Keratinocyte (primary cell): ENCODE measurements at regions not wholly inside any gene's neighbourhood (a gene's known extent, or its start where the extent isn't known, plus 50 kb on each side); places are given as distances from the start of the nearest gene placed in this dataset.

Source experiments
- DNase-seq: peaks from one replicate; pipeline ENCODE4 v3.0.0-alpha.2; 2011; ENCODE audit warnings: low read depth, missing footprints, low spot score
- FAIRE-seq: peaks from 2 replicates; lab custom pipeline; 2011; peaks lifted over from hg19 to GRCh38; lab: Jason Lieb, UNC
- H2AFZ ChIP-seq: 2 replicates; pipeline ENCODE4 v1.6.0; 2012; ENCODE audit warnings: low read length, control low read depth, inconsistent platforms; ENCODE audit not compliant: control insufficient read depth
- H3K27ac ChIP-seq: 2 replicates; pipeline ENCODE4 v1.5.1; 2011; ENCODE audit warnings: low read length; ENCODE audit not compliant: control insufficient read depth, insufficient read depth
- H3K27me3 ChIP-seq: 3 replicates; pipeline ENCODE4 v1.6.0; 2011; ENCODE audit warnings: low read length; ENCODE audit not compliant: control insufficient read depth, insufficient read depth; ENCODE audit errors: extremely low read depth
- H3K36me3 ChIP-seq, 2 experiments: 2 replicates in 1 of 2; 3 replicates in 1 of 2; pipeline ENCODE4 v1.5.1; 2011; ENCODE audit warnings: low read length in 2 of 2, mild to moderate bottlenecking in 1 of 2; ENCODE audit not compliant: control insufficient read depth in 2 of 2, insufficient read depth in 2 of 2; ENCODE audit errors: extremely low read depth in 1 of 2
- H3K4me1 ChIP-seq: 3 replicates; pipeline ENCODE4 v1.5.1; 2011; ENCODE audit warnings: low read length; ENCODE audit not compliant: control insufficient read depth, insufficient read depth; ENCODE audit errors: extremely low read depth
- H3K4me2 ChIP-seq: 3 replicates; pipeline ENCODE4 v1.6.0; 2011; ENCODE audit warnings: low read depth, low read length; ENCODE audit not compliant: control insufficient read depth, insufficient read depth; ENCODE audit errors: extremely low read depth
- H3K4me3 ChIP-seq, 3 experiments: fragments of 200-600 bp in 1 of 3; sonication (generic) in 1 of 3; 2 replicates in 2 of 3; 3 replicates in 1 of 3; pipeline ENCODE4 v1.5.1; 2011 to 2016; ENCODE audit warnings: low read length in 3 of 3, mild to moderate bottlenecking in 3 of 3, control low read depth in 2 of 3, inconsistent platforms in 1 of 3, low read depth in 1 of 3, mixed read lengths in 1 of 3, mixed run types in 1 of 3, moderate library complexity in 1 of 3; ENCODE audit not compliant: control insufficient read depth in 2 of 3, insufficient read depth in 2 of 3; ENCODE audit errors: extremely low read depth in 1 of 3
- H3K79me2 ChIP-seq: 2 replicates; pipeline ENCODE4 v1.6.0; 2012; ENCODE audit warnings: low read length; ENCODE audit not compliant: control insufficient read depth, insufficient read depth
- H3K9ac ChIP-seq: 3 replicates; pipeline ENCODE4 v1.6.0; 2011; ENCODE audit warnings: low read length; ENCODE audit not compliant: control insufficient read depth, insufficient read depth; ENCODE audit errors: extremely low read depth
- H3K9me1 ChIP-seq: 3 replicates; pipeline ENCODE4 v1.6.0; 2011; ENCODE audit warnings: low read length; ENCODE audit not compliant: control insufficient read depth, insufficient read depth; ENCODE audit errors: extremely low read depth
- H3K9me3 ChIP-seq: 2 replicates; pipeline ENCODE4 v1.5.1; 2012; ENCODE audit warnings: low read depth, low read length; ENCODE audit not compliant: control insufficient read depth
- H4K20me1 ChIP-seq: 3 replicates; pipeline ENCODE4 v1.6.0; 2011; ENCODE audit warnings: low read length; ENCODE audit not compliant: control insufficient read depth, insufficient read depth; ENCODE audit errors: extremely low read depth
- EZH2 ChIP-seq: IDR thresholded peaks from one replicate; pipeline ENCODE4 v1.6.1; 2012; ENCODE audit warnings: inconsistent platforms, mild to moderate bottlenecking, low read length, moderate library complexity
- dilution Hi-C: fragments of 300-500 bp; cut with MboI; formaldehyde crosslinking; loops from one replicate; pipeline ENCODE4 v1.7.0; 2020; ENCODE audit warnings: low sequenced_read_pairs; ENCODE audit not compliant: extremely low pct_ligation_motif_present
- TF ChIP-seq, protein P1 (sequence below), 3 experiments: IDR thresholded peaks in 1 of 3; conservative IDR thresholded peaks in 1 of 3; optimal IDR thresholded peaks in 1 of 3; 2 replicates in 2 of 3; 3 replicates in 1 of 3; pipeline versions ENCODE3 to v1.5.1; 2011; ENCODE audit warnings: low read length in 3 of 3, mild to moderate bottlenecking in 3 of 3, moderate library complexity in 2 of 3, control low read depth in 1 of 3, inconsistent platforms in 1 of 3; ENCODE audit not compliant: insufficient read depth in 2 of 3; ENCODE audit errors: extremely low read depth in 1 of 3

DNA sequence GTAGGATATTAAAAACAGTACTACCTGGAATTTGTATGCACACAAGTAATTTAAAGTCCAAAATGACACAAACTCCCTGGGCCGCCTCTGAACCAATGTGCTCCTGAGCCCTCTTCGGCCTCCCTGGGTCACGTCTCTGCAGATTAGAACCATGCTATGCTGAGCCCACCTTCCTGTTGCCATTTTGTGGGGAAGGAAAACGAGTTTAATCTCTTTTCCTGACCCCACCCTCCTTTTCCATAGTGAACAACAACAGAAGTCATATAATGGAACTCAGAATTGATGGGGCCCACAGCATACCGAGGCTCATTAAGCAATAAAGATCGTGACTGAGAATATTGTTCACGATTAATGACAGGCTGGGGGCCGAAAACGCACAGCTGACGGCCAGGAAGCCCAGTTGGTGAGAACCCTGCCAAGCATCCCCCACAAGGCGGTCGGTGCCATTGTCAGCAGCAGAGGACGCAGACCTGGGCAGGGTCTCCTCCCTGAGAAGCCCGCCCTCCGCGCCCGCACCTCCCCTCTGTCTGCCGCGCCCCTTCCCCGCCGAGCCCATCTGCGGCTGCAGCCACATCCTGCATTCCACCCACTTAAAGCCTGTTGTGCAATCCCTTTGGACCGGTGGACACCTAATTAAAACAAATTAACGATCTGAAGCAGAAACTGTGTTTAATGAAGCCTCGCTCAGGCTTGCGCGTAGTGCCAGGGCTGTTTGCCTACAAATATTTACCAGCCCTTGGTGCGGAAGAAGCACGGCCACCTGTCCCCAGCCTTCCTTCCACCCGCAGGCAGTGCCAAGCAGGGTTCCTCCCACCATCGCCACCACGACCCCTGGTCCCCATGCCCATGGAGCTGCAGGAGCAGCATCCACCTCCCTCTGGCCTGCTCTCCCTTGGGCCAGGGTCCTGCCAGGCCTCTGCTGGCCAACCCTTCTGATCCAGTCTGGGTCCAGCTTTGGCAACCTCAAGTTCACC is 68.1 kb downstream of the DLL1 start:
- Histone ChIP-seq H3K27ac (no peak overlapping the region), H3K79me2 (no peaks in the 10 kb centered on the region), H3K27me3 (no peaks in the 10 kb centered on the region), H3K9ac (no peak overlapping the region), H3K4me1 (peaks cover 41% of the 10 kb centered on the region), H4K20me1 (no peaks in the 10 kb centered on the region), H2AFZ (no peak overlapping the region), H3K4me2 (no peak overlapping the region), H3K36me3 (no peaks in the 10 kb centered on the region), H3K9me3 (no peaks in the 10 kb centered on the region), H3K4me3 (no peak overlapping the region), H3K9me1 (no peaks in the 10 kb centered on the region)
- no peak for DNase-seq
- no peak for TF ChIP-seq EZH2
- TF ChIP-seq, protein P1, sequence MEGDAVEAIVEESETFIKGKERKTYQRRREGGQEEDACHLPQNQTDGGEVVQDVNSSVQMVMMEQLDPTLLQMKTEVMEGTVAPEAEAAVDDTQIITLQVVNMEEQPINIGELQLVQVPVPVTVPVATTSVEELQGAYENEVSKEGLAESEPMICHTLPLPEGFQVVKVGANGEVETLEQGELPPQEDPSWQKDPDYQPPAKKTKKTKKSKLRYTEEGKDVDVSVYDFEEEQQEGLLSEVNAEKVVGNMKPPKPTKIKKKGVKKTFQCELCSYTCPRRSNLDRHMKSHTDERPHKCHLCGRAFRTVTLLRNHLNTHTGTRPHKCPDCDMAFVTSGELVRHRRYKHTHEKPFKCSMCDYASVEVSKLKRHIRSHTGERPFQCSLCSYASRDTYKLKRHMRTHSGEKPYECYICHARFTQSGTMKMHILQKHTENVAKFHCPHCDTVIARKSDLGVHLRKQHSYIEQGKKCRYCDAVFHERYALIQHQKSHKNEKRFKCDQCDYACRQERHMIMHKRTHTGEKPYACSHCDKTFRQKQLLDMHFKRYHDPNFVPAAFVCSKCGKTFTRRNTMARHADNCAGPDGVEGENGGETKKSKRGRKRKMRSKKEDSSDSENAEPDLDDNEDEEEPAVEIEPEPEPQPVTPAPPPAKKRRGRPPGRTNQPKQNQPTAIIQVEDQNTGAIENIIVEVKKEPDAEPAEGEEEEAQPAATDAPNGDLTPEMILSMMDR (optimal IDR thresholded peaks at IDR 0.05 in 1 of 3, IDR thresholded peaks at IDR 0.05 in 1 of 3, conservative IDR thresholded peaks at IDR 0.05 in 1 of 3; ENCODE audit: extremely low read depth in 1 of 3, insufficient read depth in 2 of 3, low read length in 3 of 3) = no peak
- FAIRE-seq = no peak
- dilution Hi-C loops = no loop called here

DNA sequence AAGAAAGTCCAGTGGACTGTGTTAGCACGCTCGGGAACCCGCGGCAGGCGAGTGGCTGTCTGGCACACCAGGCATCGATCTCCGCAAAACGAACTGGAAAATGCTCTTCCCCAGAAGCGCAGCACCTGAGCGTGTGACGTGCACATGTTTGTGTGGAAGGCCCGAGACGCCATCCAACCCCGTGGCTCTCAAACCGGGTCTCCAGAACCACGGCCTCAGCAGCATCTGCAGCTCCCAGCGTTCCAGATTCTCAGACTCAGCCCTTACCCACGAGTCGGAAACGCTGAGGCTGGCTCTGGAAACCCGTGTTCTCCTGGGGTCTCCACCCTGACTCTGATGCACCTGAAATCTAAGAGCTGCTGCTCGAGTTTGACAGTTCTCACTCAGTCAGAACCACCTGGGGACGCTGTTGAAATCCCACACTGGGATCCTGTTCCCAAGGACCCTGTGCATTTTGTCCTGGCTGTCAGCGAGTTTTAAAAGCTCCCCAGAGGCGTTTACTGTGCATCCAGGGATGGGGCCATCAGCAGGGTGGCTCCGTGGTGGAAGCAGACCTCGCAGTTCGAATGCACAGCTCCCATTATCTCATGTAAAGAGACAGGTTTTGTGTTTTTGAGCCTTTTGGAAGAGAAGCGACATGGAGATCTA is 69.0 kb downstream of the DLL1 start:
- H3K4me2 ChIP-seq = no peak overlapping the region
- no peak overlapping the region for H3K4me3 ChIP-seq
- peaks cover 36% of the 10 kb centered on the region for H3K4me1 ChIP-seq
- no peaks in the 10 kb centered on the region for H3K36me3 ChIP-seq
- DNase-seq = no peak
- H2AFZ ChIP-seq = no peak overlapping the region
- no peaks in the 10 kb centered on the region for H3K79me2 ChIP-seq
- H4K20me1 ChIP-seq = no peaks in the 10 kb centered on the region
- no peaks in the 10 kb centered on the region for H3K9me1 ChIP-seq
- no peak for TF ChIP-seq EZH2
- TF ChIP-seq, protein P1 (optimal IDR thresholded peaks at IDR 0.05 in 1 of 3, IDR thresholded peaks at IDR 0.05 in 1 of 3, conservative IDR thresholded peaks at IDR 0.05 in 1 of 3; ENCODE audit: extremely low read depth in 1 of 3, insufficient read depth in 2 of 3, low read length in 3 of 3) = no peak
- H3K27ac ChIP-seq = no peak overlapping the region
- no peak overlapping the region for H3K9ac ChIP-seq
- no peak for FAIRE-seq
- H3K27me3 ChIP-seq = no peaks in the 10 kb centered on the region
- no peaks in the 10 kb centered on the region for H3K9me3 ChIP-seq
- dilution Hi-C loops = no loop called here
